ENCODE measurements at regions not wholly inside any gene's neighbourhood (a gene's known extent, or its start where the extent isn't known, plus 50 kb on each side); places are given as distances from the start of the nearest gene placed in this dataset.

DNA sequence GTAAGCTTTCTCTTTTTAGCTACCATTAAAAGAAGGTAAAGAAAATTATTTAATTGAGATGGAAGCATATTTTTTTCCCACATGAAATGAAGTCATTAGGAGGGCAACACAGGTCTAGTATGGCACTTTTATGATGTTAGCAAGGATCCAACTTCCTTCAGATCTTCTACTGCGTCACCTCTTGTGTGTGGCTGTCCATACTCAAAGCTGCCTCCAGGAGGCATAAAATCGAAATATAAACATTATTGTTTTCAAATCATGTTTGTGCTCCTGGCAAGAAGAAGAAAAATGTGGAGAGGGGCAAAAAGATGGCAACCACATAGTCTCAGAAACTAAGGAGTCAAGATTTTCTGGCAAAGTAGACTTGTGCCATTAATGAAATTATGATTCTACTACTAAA lies 791.7 kb upstream of the EPHA6 start:
- DNase-seq (ENCODE audit: low spot score in 2 of 2) = no peak
- H3K9me3 ChIP-seq = no peaks in the 10 kb centered on the region
- TF ChIP-seq POLR2A (IDR thresholded peaks at IDR 0.05) (no peak), EP300 (IDR thresholded peaks at IDR 0.05) (no peak), POLR2AphosphoS5 (IDR thresholded peaks at IDR 0.05) (no peak)
- TF ChIP-seq, protein P1, sequence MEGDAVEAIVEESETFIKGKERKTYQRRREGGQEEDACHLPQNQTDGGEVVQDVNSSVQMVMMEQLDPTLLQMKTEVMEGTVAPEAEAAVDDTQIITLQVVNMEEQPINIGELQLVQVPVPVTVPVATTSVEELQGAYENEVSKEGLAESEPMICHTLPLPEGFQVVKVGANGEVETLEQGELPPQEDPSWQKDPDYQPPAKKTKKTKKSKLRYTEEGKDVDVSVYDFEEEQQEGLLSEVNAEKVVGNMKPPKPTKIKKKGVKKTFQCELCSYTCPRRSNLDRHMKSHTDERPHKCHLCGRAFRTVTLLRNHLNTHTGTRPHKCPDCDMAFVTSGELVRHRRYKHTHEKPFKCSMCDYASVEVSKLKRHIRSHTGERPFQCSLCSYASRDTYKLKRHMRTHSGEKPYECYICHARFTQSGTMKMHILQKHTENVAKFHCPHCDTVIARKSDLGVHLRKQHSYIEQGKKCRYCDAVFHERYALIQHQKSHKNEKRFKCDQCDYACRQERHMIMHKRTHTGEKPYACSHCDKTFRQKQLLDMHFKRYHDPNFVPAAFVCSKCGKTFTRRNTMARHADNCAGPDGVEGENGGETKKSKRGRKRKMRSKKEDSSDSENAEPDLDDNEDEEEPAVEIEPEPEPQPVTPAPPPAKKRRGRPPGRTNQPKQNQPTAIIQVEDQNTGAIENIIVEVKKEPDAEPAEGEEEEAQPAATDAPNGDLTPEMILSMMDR (IDR thresholded peaks at IDR 0.05) = no peak
- WGBS = 67% methylated on average over 2 of the region's 2 CpGs
- H3K4me1 ChIP-seq = no peaks in the 10 kb centered on the region
- H3K4me3 ChIP-seq = no peak overlapping the region
- no peaks in the 10 kb centered on the region for H3K27me3 ChIP-seq
- H3K27ac ChIP-seq = no peak overlapping the region
- H3K36me3 ChIP-seq = no peaks in the 10 kb centered on the region

DNA sequence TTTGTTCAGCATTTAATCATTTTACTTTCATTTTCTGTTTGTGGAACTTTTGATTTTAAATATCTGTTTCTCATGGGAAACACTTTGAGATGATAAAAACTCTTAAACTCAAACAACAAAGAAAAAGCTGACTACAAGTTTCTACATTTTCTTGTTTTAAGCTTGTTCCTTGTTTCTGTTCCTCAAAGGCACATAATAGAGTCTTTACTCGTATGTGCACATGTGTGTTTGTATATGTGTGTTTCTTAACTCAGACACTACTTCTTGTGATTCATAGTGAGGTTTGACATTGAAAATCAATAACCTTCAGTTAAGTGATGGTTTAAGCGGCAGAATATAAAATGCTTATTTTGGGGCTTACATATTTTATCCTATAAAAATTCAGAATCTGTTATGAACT lies 786.7 kb upstream of the EPHA6 start:
- TF ChIP-seq POLR2AphosphoS5 (IDR thresholded peaks at IDR 0.05) = no peak
- TF ChIP-seq EP300 (IDR thresholded peaks at IDR 0.05) = no peak
- TF ChIP-seq, protein P1 (IDR thresholded peaks at IDR 0.05) = no peak
- TF ChIP-seq POLR2A (IDR thresholded peaks at IDR 0.05) = no peak
- DNase-seq (ENCODE audit: low spot score in 2 of 2) = no peak
- H3K36me3 ChIP-seq = no peaks in the 10 kb centered on the region
- WGBS = 65% methylated on average over 2 of the region's 2 CpGs
- no peak overlapping the region for H3K27ac ChIP-seq
- H3K9me3 ChIP-seq = no peaks in the 10 kb centered on the region
- no peak overlapping the region for H3K4me3 ChIP-seq
- H3K4me1 ChIP-seq = no peaks in the 10 kb centered on the region
- no peaks in the 10 kb centered on the region for H3K27me3 ChIP-seq

DNA sequence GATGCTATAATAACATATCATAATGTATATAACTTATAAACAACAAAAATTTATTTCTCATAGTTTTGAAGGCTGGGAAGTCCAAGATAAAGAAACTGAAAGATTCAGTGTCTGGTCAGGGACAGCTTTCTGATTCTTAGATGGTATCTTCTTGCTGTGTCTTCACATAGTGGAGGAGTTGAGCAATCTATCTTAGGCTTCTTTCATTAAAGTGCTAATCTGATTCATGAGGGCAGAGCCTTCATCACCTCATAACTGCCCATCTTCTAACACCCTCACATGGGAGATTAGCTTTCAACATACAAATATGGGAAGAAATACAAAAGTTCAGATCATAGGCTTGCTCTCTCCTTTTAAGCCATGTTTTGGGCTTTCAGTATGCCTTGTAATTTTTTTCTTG lies 774.8 kb upstream of the EPHA6 start:
- Histone ChIP-seq H3K9me3 (no peaks in the 10 kb centered on the region), H3K4me1 (no peaks in the 10 kb centered on the region), H3K27me3 (no peaks in the 10 kb centered on the region), H3K4me3 (no peak overlapping the region), H3K27ac (no peak overlapping the region), H3K36me3 (no peaks in the 10 kb centered on the region)
- DNase-seq (ENCODE audit: low spot score in 2 of 2) = no peak
- TF ChIP-seq POLR2AphosphoS5 (IDR thresholded peaks at IDR 0.05) (no peak), POLR2A (IDR thresholded peaks at IDR 0.05) (no peak), EP300 (IDR thresholded peaks at IDR 0.05) (no peak)
- TF ChIP-seq, protein P1 (IDR thresholded peaks at IDR 0.05) = no peak

DNA sequence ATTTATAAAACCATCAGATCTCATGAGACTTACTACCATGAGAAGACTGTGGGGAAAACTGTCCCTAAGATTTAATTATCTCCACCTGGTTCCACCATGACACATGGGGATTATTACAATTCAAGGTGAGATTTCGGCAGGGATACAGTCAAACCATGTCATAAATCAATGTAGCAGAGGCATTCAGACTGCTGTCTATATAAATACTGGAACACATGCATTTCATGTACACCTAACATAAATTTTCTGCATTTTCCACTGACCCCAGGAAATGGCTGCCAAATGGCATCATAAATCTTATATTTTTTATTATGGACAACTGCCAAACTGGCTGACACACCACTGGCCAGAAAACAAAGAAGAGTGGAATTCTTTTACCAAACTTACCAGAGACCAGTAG lies 755.1 kb upstream of the EPHA6 start:
- Histone ChIP-seq H3K4me3 (no peak overlapping the region), H3K27ac (no peak overlapping the region), H3K4me1 (no peaks in the 10 kb centered on the region), H3K27me3 (no peaks in the 10 kb centered on the region), H3K36me3 (no peaks in the 10 kb centered on the region), H3K9me3 (no peaks in the 10 kb centered on the region)
- no peak for DNase-seq (ENCODE audit: low spot score in 2 of 2)
- TF ChIP-seq POLR2A (IDR thresholded peaks at IDR 0.05) = no peak
- TF ChIP-seq, protein P1 (IDR thresholded peaks at IDR 0.05) = no peak
- no peak for TF ChIP-seq POLR2AphosphoS5 (IDR thresholded peaks at IDR 0.05)
- TF ChIP-seq EP300 (IDR thresholded peaks at IDR 0.05) = no peak
- WGBS = 47% methylated on average over 1 of the region's 1 CpG

DNA sequence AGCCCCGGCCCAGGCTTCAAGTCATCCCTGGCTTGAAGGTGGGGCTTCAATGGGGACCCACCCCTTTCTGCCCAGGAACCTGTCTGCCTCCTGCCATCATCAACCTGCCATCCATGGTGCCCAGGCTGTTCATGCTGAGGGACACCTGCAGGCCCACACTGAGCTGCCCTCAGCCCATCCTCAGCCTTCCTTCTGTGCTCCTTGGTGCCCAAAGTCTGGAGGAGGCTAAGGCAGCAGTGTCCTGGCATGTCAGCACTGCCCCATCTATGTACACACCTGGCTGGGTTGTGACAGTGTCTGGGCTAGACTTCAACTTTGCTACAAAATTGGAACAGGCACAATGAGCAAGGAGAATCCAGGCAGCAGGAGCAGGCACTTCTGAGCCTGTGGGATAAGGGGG lies 745.3 kb upstream of the EPHA6 start:
- no peak overlapping the region for H3K27ac ChIP-seq
- peaks cover 7% of the 10 kb centered on the region for H3K9me3 ChIP-seq
- no peak for DNase-seq (ENCODE audit: low spot score in 2 of 2)
- WGBS = 100% methylated on average over 1 of the region's 1 CpG
- H3K27me3 ChIP-seq = no peaks in the 10 kb centered on the region
- no peak overlapping the region for H3K4me3 ChIP-seq
- no peaks in the 10 kb centered on the region for H3K36me3 ChIP-seq
- TF ChIP-seq POLR2AphosphoS5 (IDR thresholded peaks at IDR 0.05) = no peak
- TF ChIP-seq EP300 (IDR thresholded peaks at IDR 0.05) = no peak
- TF ChIP-seq, protein P1 (IDR thresholded peaks at IDR 0.05) = no peak
- no peak for TF ChIP-seq POLR2A (IDR thresholded peaks at IDR 0.05)
- H3K4me1 ChIP-seq = no peaks in the 10 kb centered on the region
